OCI-LY1 (cell line): ENCODE measurements at regions not wholly inside any gene's neighbourhood (a gene's known extent, or its start where the extent isn't known, plus 50 kb on each side); places are given as distances from the start of the nearest gene placed in this dataset.

Source experiments
- H2AFZ ChIP-seq: fragments of 200-600 bp; sonication (generic), shearing (Covaris generic); 2 replicates; pipeline ENCODE4 v1.6.0; 2014; ENCODE audit warnings: antibody characterized with exemption, mild to moderate bottlenecking, low read length
- H3F3A ChIP-seq: fragments of 200-600 bp; sonication (generic), shearing (Covaris generic); 2 replicates; pipeline ENCODE4 v1.6.0; 2014; ENCODE audit warnings: mild to moderate bottlenecking, antibody characterized with exemption, low read length, moderate library complexity; ENCODE audit not compliant: insufficient read depth
- H3K27ac ChIP-seq: fragments of 200-600 bp; sonication (generic); 2 replicates; pipeline ENCODE4 v1.5.1; 2014; ENCODE audit warnings: low read length, mixed run types, mild to moderate bottlenecking, low read depth; ENCODE audit not compliant: poor library complexity, severe bottlenecking
- H3K27me3 ChIP-seq: fragments of 200-600 bp; sonication (generic); 2 replicates; pipeline ENCODE4 v1.6.0; 2014; ENCODE audit warnings: antibody characterized with exemption, mild to moderate bottlenecking, low read length, moderate library complexity; ENCODE audit not compliant: insufficient read depth
- H3K36me3 ChIP-seq: fragments of 200-600 bp; sonication (generic); 2 replicates; pipeline ENCODE4 v1.6.1; 2014; ENCODE audit warnings: mild to moderate bottlenecking, antibody characterized with exemption, low read length, moderate library complexity, mixed read lengths; ENCODE audit not compliant: insufficient read depth
- H3K4me1 ChIP-seq: fragments of 200-600 bp; sonication (generic); 2 replicates; pipeline ENCODE4 v1.5.1; 2014; ENCODE audit warnings: mild to moderate bottlenecking, low read length, moderate library complexity; ENCODE audit not compliant: insufficient read depth, severe bottlenecking
- H3K4me2 ChIP-seq: fragments of 200-600 bp; sonication (generic), shearing (Covaris generic); 2 replicates; pipeline ENCODE4 v1.6.1; 2014; ENCODE audit warnings: low read length
- H3K4me3 ChIP-seq: fragments of 200-600 bp; sonication (generic); 2 replicates; pipeline ENCODE4 v1.5.1; 2014; ENCODE audit warnings: low read length, low read depth, mild to moderate bottlenecking, mixed read lengths; ENCODE audit not compliant: poor library complexity, severe bottlenecking
- H3K79me2 ChIP-seq: fragments of 200-600 bp; shearing (Covaris generic); 2 replicates; pipeline ENCODE4 v1.6.1; 2016; ENCODE audit warnings: mixed run types, low read length, mixed read lengths; ENCODE audit not compliant: insufficient read depth
- H3K9ac ChIP-seq: fragments of 200-600 bp; sonication (generic), shearing (Covaris generic); 2 replicates; pipeline ENCODE4 v1.6.1; 2014; ENCODE audit warnings: mild to moderate bottlenecking, low read length, mixed read lengths
- H3K9me2 ChIP-seq: fragments of 200-600 bp; sonication (generic), shearing (Covaris generic); 2 replicates; pipeline ENCODE4 v1.6.1; 2014; ENCODE audit warnings: low read depth, mild to moderate bottlenecking, low read length, mixed read lengths
- H3K9me3 ChIP-seq: fragments of 200-600 bp; shearing (Covaris generic); 2 replicates; pipeline ENCODE4 v1.6.1; 2014; ENCODE audit warnings: low read length, mixed read lengths
- H4K20me1 ChIP-seq: fragments of 200-600 bp; sonication (generic), shearing (Covaris generic); 2 replicates; pipeline ENCODE4 v1.6.0; 2016; ENCODE audit warnings: mild to moderate bottlenecking, low read length; ENCODE audit not compliant: insufficient read depth
- CTCF ChIP-seq: fragments of 200-600 bp; sonication (generic), shearing (Covaris generic); IDR thresholded peaks from 2 replicates; pipeline ENCODE4 v1.5.1; 2017; ENCODE audit warnings: mild to moderate bottlenecking, antibody characterized with exemption, low read length, moderate library complexity, mixed read lengths
- EZH2 ChIP-seq: fragments of 200-600 bp; sonication (generic), shearing (Covaris generic); IDR thresholded peaks from 2 replicates; pipeline ENCODE4 v1.8.0; 2017; ENCODE audit warnings: borderline replicate concordance, mixed run types, mild to moderate bottlenecking, antibody characterized with exemption, low read length, moderate library complexity, mixed read lengths

- H3K27ac ChIP-seq: no peak overlapping the region
- H3K27me3 ChIP-seq: no peaks in the 10 kb centered on the region
- no peaks in the 10 kb centered on the region for H3F3A ChIP-seq
- H3K9ac ChIP-seq: no peak overlapping the region
- H3K9me2 ChIP-seq: no peaks in the 10 kb centered on the region
- H3K4me1 ChIP-seq: no peaks in the 10 kb centered on the region
- TF ChIP-seq CTCF (no peak), EZH2 (no peak)
- H3K4me2 ChIP-seq: no peak overlapping the region
- H3K9me3 ChIP-seq: no peaks in the 10 kb centered on the region
- H4K20me1 ChIP-seq: no peaks in the 10 kb centered on the region
- no peaks in the 10 kb centered on the region for H3K79me2 ChIP-seq
- no peak overlapping the region for H3K4me3 ChIP-seq
- no peaks in the 10 kb centered on the region for H3K36me3 ChIP-seq
- H2AFZ ChIP-seq: no peak overlapping the region
These were observed 299.1 kb downstream of the EPHA7 start for GRCh38 chr6:93120154-93120742.

- no peaks in the 10 kb centered on the region for H4K20me1 ChIP-seq
- TF ChIP-seq EZH2: no peak
- TF ChIP-seq CTCF: no peak
- H3F3A ChIP-seq: no peaks in the 10 kb centered on the region
- no peak overlapping the region for H3K4me3 ChIP-seq
- no peak overlapping the region for H2AFZ ChIP-seq
- no peaks in the 10 kb centered on the region for H3K27me3 ChIP-seq
- no peaks in the 10 kb centered on the region for H3K9me2 ChIP-seq
- no peaks in the 10 kb centered on the region for H3K79me2 ChIP-seq
- no peak overlapping the region for H3K9ac ChIP-seq
- H3K27ac ChIP-seq: no peak overlapping the region
- no peaks in the 10 kb centered on the region for H3K9me3 ChIP-seq
- H3K4me1 ChIP-seq: no peaks in the 10 kb centered on the region
- H3K4me2 ChIP-seq: no peak overlapping the region
- no peaks in the 10 kb centered on the region for H3K36me3 ChIP-seq
These were observed 313.5 kb downstream of the EPHA7 start for GRCh38 chr6:93105907-93106306.

GRCh38 chr6:93105017-93105416 is 314.3 kb downstream of the EPHA7 start:
- H3K4me1 ChIP-seq: no peaks in the 10 kb centered on the region
- H3K79me2 ChIP-seq: no peaks in the 10 kb centered on the region
- no peak overlapping the region for H3K4me3 ChIP-seq
- H3K9me3 ChIP-seq: no peaks in the 10 kb centered on the region
- no peaks in the 10 kb centered on the region for H3F3A ChIP-seq
- no peaks in the 10 kb centered on the region for H3K9me2 ChIP-seq
- H3K27ac ChIP-seq: no peak overlapping the region
- H3K27me3 ChIP-seq: no peaks in the 10 kb centered on the region
- no peak overlapping the region for H3K4me2 ChIP-seq
- H4K20me1 ChIP-seq: no peaks in the 10 kb centered on the region
- H3K36me3 ChIP-seq: no peaks in the 10 kb centered on the region
- TF ChIP-seq EZH2 (no peak), CTCF (no peak)
- H3K9ac ChIP-seq: no peak overlapping the region
- H2AFZ ChIP-seq: no peak overlapping the region
